Vagina (tissue), 2 donors: ENCODE measurements at regions not wholly inside any gene's neighbourhood (a gene's known extent, or its start where the extent isn't known, plus 50 kb on each side); places are given as distances from the start of the nearest gene placed in this dataset.
"Not testable (repeated sequence)": the region's sequence is repeated elsewhere in the genome, so short reads cannot be mapped to it uniquely, and the experiment has no call there.

Experiments
- CTCF ChIP-seq, 3 experiments: fragments of 450-650 bp in 2 of 3; fragments of 200-600 bp in 1 of 3; sonication (generic) in 1 of 3; IDR thresholded peaks; one replicate each; pipeline ENCODE4 v1.5.1; 2017 to 2019; ENCODE audit warnings: antibody characterized with exemption in 3 of 3, mild to moderate bottlenecking in 2 of 3, moderate library complexity in 2 of 3
- POLR2A ChIP-seq, 2 donors: fragments of 450-650 bp; IDR thresholded peaks; one replicate each; pipeline ENCODE4 v1.6.1; 2017; ENCODE audit warnings: antibody characterized with exemption in 2 of 2, mild to moderate bottlenecking in 2 of 2, moderate library complexity in 2 of 2
- POLR2AphosphoS5 ChIP-seq, 2 donors: sonication (generic); formaldehyde crosslinking; IDR thresholded peaks; one replicate each; pipeline ENCODE4 v1.9.0; 2017; ENCODE audit warnings: antibody characterized with exemption in 2 of 2, mild to moderate bottlenecking in 2 of 2, low read depth in 1 of 2; ENCODE audit not compliant: insufficient read depth in 1 of 2

DNA sequence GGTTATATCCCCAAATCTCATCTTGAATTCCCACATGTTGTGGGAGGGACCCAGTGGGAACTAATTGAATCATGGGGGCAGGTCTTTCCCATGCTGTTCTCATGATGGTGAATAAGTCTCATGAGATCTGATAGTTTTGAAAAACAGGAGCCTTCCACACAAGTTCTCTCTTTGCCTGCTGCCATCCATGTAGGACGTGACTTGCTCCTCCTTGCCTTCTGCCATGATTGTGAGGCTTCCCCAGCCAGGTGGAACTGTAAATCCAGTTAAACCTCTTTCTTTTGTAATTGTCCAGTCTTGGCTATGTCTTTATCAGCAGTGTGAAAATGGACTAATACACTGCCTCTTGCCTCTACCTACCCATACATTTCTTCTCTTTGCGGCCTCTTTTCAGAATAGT, 193.4 kb downstream of the C7orf25 start:
- not testable (repeated sequence) for TF ChIP-seq CTCF (IDR thresholded peaks at IDR 0.05); POLR2AphosphoS5 (IDR thresholded peaks at IDR 0.05; ENCODE audit: insufficient read depth in 1 of 2, low read depth in 1 of 2); POLR2A (IDR thresholded peaks at IDR 0.05)
